ENCODE measurements at regions not wholly inside any gene's neighbourhood (a gene's known extent, or its start where the extent isn't known, plus 50 kb on each side); places are given as distances from the start of the nearest gene placed in this dataset.

DNA sequence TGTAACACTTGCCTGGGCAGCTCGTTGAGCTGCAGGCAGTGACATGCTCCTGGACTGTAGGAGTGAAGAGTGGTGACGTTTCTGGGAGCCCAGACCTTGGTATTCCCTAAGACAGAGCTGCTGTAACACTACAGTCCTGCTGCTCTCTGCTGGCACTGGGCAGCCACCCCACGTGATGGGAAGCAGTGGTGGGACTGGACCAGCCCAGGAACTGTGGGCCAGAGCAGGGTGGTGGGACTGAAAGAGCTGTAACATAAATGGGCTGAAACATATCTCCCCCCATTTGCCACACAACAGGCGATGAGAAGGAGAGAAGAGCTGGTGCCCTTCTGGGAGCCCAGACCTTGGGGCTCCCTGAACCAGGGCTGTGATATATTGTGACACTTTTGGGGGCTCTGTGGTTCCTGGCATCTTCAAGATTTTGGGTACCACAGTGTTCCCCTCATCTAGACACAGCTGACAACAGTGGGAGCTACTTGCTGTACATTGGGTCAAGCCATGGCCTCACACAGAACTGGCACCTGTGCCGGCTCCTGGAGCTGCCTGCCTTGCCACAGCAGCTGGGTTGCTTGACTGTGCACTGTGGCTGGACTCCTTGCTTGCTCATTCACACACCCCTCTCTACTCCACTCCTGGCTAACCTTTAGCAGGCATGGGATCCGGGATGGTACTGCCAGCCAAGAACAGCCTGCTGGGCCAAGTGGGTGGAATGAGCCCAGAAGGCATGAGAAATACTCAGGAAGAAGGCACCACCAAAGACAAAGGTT, 161.3 kb upstream of the PCDH15 start:
- 73 to 91% methylated on average over 6 of the region's 6 CpGs for WGBS, 2 donors
- DNase-seq (ENCODE audit: low spot score in 2 of 2): no peak
- Histone ChIP-seq H3K27ac (no peak overlapping the region), H3K4me1 (no peaks in the 10 kb centered on the region), H3K27me3 (no peaks in the 10 kb centered on the region), H3K36me3 (no peaks in the 10 kb centered on the region), H3K4me3 (no peak overlapping the region), H3K9me3 (no peaks in the 10 kb centered on the region)
- TF ChIP-seq, protein P1, sequence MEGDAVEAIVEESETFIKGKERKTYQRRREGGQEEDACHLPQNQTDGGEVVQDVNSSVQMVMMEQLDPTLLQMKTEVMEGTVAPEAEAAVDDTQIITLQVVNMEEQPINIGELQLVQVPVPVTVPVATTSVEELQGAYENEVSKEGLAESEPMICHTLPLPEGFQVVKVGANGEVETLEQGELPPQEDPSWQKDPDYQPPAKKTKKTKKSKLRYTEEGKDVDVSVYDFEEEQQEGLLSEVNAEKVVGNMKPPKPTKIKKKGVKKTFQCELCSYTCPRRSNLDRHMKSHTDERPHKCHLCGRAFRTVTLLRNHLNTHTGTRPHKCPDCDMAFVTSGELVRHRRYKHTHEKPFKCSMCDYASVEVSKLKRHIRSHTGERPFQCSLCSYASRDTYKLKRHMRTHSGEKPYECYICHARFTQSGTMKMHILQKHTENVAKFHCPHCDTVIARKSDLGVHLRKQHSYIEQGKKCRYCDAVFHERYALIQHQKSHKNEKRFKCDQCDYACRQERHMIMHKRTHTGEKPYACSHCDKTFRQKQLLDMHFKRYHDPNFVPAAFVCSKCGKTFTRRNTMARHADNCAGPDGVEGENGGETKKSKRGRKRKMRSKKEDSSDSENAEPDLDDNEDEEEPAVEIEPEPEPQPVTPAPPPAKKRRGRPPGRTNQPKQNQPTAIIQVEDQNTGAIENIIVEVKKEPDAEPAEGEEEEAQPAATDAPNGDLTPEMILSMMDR (IDR thresholded peaks at IDR 0.05): no peak
- TF ChIP-seq EP300 (IDR thresholded peaks at IDR 0.05) (no peak), POLR2A (IDR thresholded peaks at IDR 0.05) (no peak)

GRCh38 chr10:54961040-54961439, 160.0 kb upstream of the PCDH15 start:
- TF ChIP-seq, protein P1 (IDR thresholded peaks at IDR 0.05): no peak
- TF ChIP-seq EP300 (IDR thresholded peaks at IDR 0.05): no peak
- TF ChIP-seq POLR2A (IDR thresholded peaks at IDR 0.05): no peak
- Histone ChIP-seq H3K4me3 (no peak overlapping the region), H3K27me3 (no peaks in the 10 kb centered on the region), H3K36me3 (no peaks in the 10 kb centered on the region), H3K27ac (no peak overlapping the region), H3K9me3 (no peaks in the 10 kb centered on the region), H3K4me1 (no peaks in the 10 kb centered on the region)
- WGBS, 2 donors: 92% methylated on average over 3 to 4 of the region's 4 CpGs
- no peak for DNase-seq (ENCODE audit: low spot score in 2 of 2)

DNA sequence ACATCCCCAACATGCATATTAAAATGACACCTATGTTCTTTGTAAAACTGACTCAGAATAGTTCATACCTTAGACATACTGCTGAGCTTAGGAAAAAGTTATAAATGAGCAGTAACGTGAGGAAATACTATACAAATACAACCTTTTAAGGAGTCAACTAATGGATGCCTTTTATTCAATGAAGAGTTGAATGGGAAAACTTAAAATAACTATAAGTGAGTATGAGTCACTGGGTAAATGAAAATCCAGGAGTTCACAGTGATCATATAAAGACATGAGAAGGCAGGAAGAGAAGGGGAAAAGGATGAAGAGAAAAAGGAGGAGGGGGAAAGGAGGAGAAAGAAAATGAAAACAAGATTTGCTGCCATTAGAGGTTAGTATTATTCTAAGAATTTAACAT, 157.8 kb upstream of the PCDH15 start:
- WGBS, 2 donors: 54 to 58% methylated on average over 1 of the region's 1 CpG
- no peak for DNase-seq (ENCODE audit: low spot score in 2 of 2)
- Histone ChIP-seq H3K9me3 (no peaks in the 10 kb centered on the region), H3K27ac (no peak overlapping the region), H3K4me3 (no peak overlapping the region), H3K36me3 (no peaks in the 10 kb centered on the region), H3K27me3 (no peaks in the 10 kb centered on the region), H3K4me1 (no peaks in the 10 kb centered on the region)
- no peak for TF ChIP-seq POLR2A (IDR thresholded peaks at IDR 0.05)
- TF ChIP-seq, protein P1 (IDR thresholded peaks at IDR 0.05): no peak
- no peak for TF ChIP-seq EP300 (IDR thresholded peaks at IDR 0.05)

- no peaks in the 10 kb centered on the region for H3K9me3 ChIP-seq
- H3K4me3 ChIP-seq: no peak overlapping the region
- no peak overlapping the region for H3K27ac ChIP-seq
- TF ChIP-seq POLR2A (IDR thresholded peaks at IDR 0.05): no peak
- DNase-seq (ENCODE audit: low spot score in 2 of 2): no peak
- H3K27me3 ChIP-seq: no peaks in the 10 kb centered on the region
- no peaks in the 10 kb centered on the region for H3K4me1 ChIP-seq
- H3K36me3 ChIP-seq: no peaks in the 10 kb centered on the region
Measured at GRCh38 chr10:54947605-54948004, 146.6 kb upstream of the PCDH15 start.

DNA sequence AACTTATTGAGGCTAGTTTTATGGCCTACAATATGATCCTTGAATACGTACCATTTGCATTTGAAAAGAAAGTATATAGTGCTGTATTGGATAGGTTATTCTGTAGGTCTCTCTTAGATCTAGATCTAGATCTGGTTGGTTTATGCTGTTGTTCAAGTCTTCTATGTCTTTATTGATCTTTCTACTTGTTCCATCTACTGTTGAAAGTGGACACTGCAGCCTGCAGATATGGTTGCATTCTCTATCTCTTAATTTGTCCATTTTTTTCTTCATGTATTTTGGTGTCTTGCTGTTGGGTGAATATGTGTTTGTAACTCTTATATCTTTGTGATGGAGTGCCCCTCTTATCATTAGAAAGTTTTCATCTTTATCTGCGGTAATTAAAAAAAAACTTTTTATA, 139.4 kb upstream of the PCDH15 start:
- no peaks in the 10 kb centered on the region for H3K4me1 ChIP-seq
- no peaks in the 10 kb centered on the region for H3K36me3 ChIP-seq
- DNase-seq (ENCODE audit: low spot score in 2 of 2): no peak
- TF ChIP-seq POLR2A (IDR thresholded peaks at IDR 0.05) (no peak), EP300 (IDR thresholded peaks at IDR 0.05) (no peak)
- TF ChIP-seq, protein P1 (IDR thresholded peaks at IDR 0.05): no peak
- no peaks in the 10 kb centered on the region for H3K27me3 ChIP-seq
- no peak overlapping the region for H3K27ac ChIP-seq
- H3K4me3 ChIP-seq: no peak overlapping the region
- H3K9me3 ChIP-seq: no peaks in the 10 kb centered on the region
- WGBS, 2 donors: 94 to 96% methylated on average over 2 of the region's 2 CpGs

Measured in tibial nerve (tissue), 4 donors.